ENCODE measurements at regions not wholly inside any gene's neighbourhood (a gene's known extent, or its start where the extent isn't known, plus 50 kb on each side); places are given as distances from the start of the nearest gene placed in this dataset.

DNA sequence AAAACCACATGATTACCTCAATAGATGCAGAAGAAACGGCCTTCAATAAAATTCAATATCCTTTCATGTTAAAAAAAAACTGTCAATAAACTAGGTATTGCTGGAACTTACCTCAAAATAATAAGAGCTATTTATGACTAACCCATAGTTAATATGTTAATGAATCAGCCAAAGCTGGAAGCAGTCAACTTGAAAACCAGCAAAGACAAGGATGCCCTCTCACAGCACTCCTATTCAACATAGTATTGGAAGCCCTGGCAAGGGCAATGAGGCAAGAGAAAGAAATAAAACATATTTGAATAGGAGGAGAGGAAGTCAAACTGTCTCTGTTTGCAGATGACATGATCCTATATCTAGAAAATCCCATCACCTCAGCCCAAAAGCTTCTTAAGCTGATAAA, 456.1 kb downstream of the OCA2 start:
- Histone ChIP-seq H3K9me3 (ENCODE audit: insufficient read depth, low read depth, low read length) (no peaks in the 10 kb centered on the region), H3K27ac (ENCODE audit: low read depth, low read length) (no peak overlapping the region), H3K4me2 (ENCODE audit: low read length) (no peak overlapping the region), H2AFZ (ENCODE audit: insufficient read depth, low read length, poor library complexity) (no peak overlapping the region), H3K36me3 (ENCODE audit: control insufficient read depth in 1 of 2, insufficient read depth in 2 of 2, low read length in 2 of 2) (no peaks in the 10 kb centered on the region), H4K8ac (ENCODE audit: low read depth, low read length) (no peak overlapping the region), H2AK5ac (ENCODE audit: low read length) (no peak overlapping the region), H3K14ac (ENCODE audit: low read length) (no peak overlapping the region), H2BK12ac (ENCODE audit: low read length) (no peak overlapping the region), H4K91ac (ENCODE audit: low read depth, low read length) (no peak overlapping the region), H2BK120ac (ENCODE audit: insufficient read depth, low read length, poor library complexity) (no peak overlapping the region), H3K4ac (ENCODE audit: low read depth, low read length) (no peak overlapping the region), H3K79me2 (ENCODE audit: control insufficient read depth, insufficient read depth, low read length, poor library complexity) (no peaks in the 10 kb centered on the region), H3K27me3 (ENCODE audit: insufficient read depth, low read length) (no peaks in the 10 kb centered on the region), H3K23ac (ENCODE audit: low read length) (no peak overlapping the region), H3K18ac (ENCODE audit: low read length) (no peak overlapping the region), H3K4me1 (ENCODE audit: control insufficient read depth in 1 of 2, insufficient read depth in 2 of 2, low read length in 2 of 2) (no peaks in the 10 kb centered on the region), H4K12ac (ENCODE audit: low read depth, low read length) (no peak overlapping the region), H2BK5ac (ENCODE audit: low read depth, low read length, poor library complexity) (no peak overlapping the region), H3K79me1 (ENCODE audit: low read length) (no peaks in the 10 kb centered on the region), H3K9ac (ENCODE audit: low read length) (no peak overlapping the region), H3K4me3 (ENCODE audit: low read depth, low read length) (no peak overlapping the region)
- no peak for DNase-seq
- WGBS (ENCODE audit: extremely low coverage, insufficient coverage, insufficient read length) = no CpG with 5 or more reads among the region's 1 CpG

- Histone ChIP-seq H4K12ac (ENCODE audit: low read depth, low read length) (no peak overlapping the region), H2BK12ac (ENCODE audit: low read length) (no peak overlapping the region), H3K23ac (ENCODE audit: low read length) (no peak overlapping the region), H4K91ac (ENCODE audit: low read depth, low read length) (no peak overlapping the region), H3K27ac (ENCODE audit: low read depth, low read length) (no peak overlapping the region), H3K36me3 (ENCODE audit: control insufficient read depth in 1 of 2, insufficient read depth in 2 of 2, low read length in 2 of 2) (no peaks in the 10 kb centered on the region), H3K4ac (ENCODE audit: low read depth, low read length) (no peak overlapping the region), H2BK120ac (ENCODE audit: insufficient read depth, low read length, poor library complexity) (no peak overlapping the region), H3K18ac (ENCODE audit: low read length) (no peak overlapping the region), H3K4me3 (ENCODE audit: low read depth, low read length) (no peak overlapping the region), H3K9me3 (ENCODE audit: insufficient read depth, low read depth, low read length) (no peaks in the 10 kb centered on the region), H3K79me1 (ENCODE audit: low read length) (no peaks in the 10 kb centered on the region), H3K4me1 (ENCODE audit: control insufficient read depth in 1 of 2, insufficient read depth in 2 of 2, low read length in 2 of 2) (no peaks in the 10 kb centered on the region), H3K9ac (ENCODE audit: low read length) (no peak overlapping the region), H3K27me3 (ENCODE audit: insufficient read depth, low read length) (no peaks in the 10 kb centered on the region), H2BK5ac (ENCODE audit: low read depth, low read length, poor library complexity) (no peak overlapping the region), H4K8ac (ENCODE audit: low read depth, low read length) (no peak overlapping the region), H3K79me2 (ENCODE audit: control insufficient read depth, insufficient read depth, low read length, poor library complexity) (no peaks in the 10 kb centered on the region), H3K4me2 (ENCODE audit: low read length) (no peak overlapping the region), H2AFZ (ENCODE audit: insufficient read depth, low read length, poor library complexity) (no peak overlapping the region), H3K14ac (ENCODE audit: low read length) (no peak overlapping the region), H2AK5ac (ENCODE audit: low read length) (no peak overlapping the region)
- DNase-seq = no peak
- WGBS (ENCODE audit: extremely low coverage, insufficient coverage, insufficient read length) = no CpG with 5 or more reads among the region's 9 CpGs
These were observed 459.5 kb downstream of the OCA2 start for GRCh38 chr15:27639595-27639994.

GRCh38 chr15:27638958-27639357, 460.2 kb downstream of the OCA2 start:
- Histone ChIP-seq H2AK5ac (ENCODE audit: low read length) (no peak overlapping the region), H3K27ac (ENCODE audit: low read depth, low read length) (no peak overlapping the region), H4K8ac (ENCODE audit: low read depth, low read length) (no peak overlapping the region), H3K9me3 (ENCODE audit: insufficient read depth, low read depth, low read length) (no peaks in the 10 kb centered on the region), H2BK120ac (ENCODE audit: insufficient read depth, low read length, poor library complexity) (no peak overlapping the region), H3K27me3 (ENCODE audit: insufficient read depth, low read length) (no peaks in the 10 kb centered on the region), H3K36me3 (ENCODE audit: control insufficient read depth in 1 of 2, insufficient read depth in 2 of 2, low read length in 2 of 2) (no peaks in the 10 kb centered on the region), H3K79me2 (ENCODE audit: control insufficient read depth, insufficient read depth, low read length, poor library complexity) (no peaks in the 10 kb centered on the region), H3K9ac (ENCODE audit: low read length) (no peak overlapping the region), H3K4ac (ENCODE audit: low read depth, low read length) (no peak overlapping the region), H3K18ac (ENCODE audit: low read length) (no peak overlapping the region), H2BK12ac (ENCODE audit: low read length) (no peak overlapping the region), H4K12ac (ENCODE audit: low read depth, low read length) (no peak overlapping the region), H3K4me3 (ENCODE audit: low read depth, low read length) (peak overlapping the region; percentile 20), H4K91ac (ENCODE audit: low read depth, low read length) (no peak overlapping the region), H3K14ac (ENCODE audit: low read length) (no peak overlapping the region), H3K79me1 (ENCODE audit: low read length) (no peaks in the 10 kb centered on the region), H2BK5ac (ENCODE audit: low read depth, low read length, poor library complexity) (no peak overlapping the region), H3K4me2 (ENCODE audit: low read length) (no peak overlapping the region), H2AFZ (ENCODE audit: insufficient read depth, low read length, poor library complexity) (no peak overlapping the region), H3K4me1 (ENCODE audit: control insufficient read depth in 1 of 2, insufficient read depth in 2 of 2, low read length in 2 of 2) (no peaks in the 10 kb centered on the region), H3K23ac (ENCODE audit: low read length) (no peak overlapping the region)
- WGBS (ENCODE audit: extremely low coverage, insufficient coverage, insufficient read length) = no CpG with 5 or more reads among the region's 14 CpGs
- DNase-seq = no peak

GRCh38 chr15:27635916-27636315, 463.2 kb downstream of the OCA2 start:
- H3K9ac ChIP-seq (ENCODE audit: low read length) = no peak overlapping the region
- no CpG with 5 or more reads among the region's 2 CpGs for WGBS (ENCODE audit: extremely low coverage, insufficient coverage, insufficient read length)
- no peak overlapping the region for H4K8ac ChIP-seq (ENCODE audit: low read depth, low read length)
- H2BK120ac ChIP-seq (ENCODE audit: insufficient read depth, low read length, poor library complexity) = no peak overlapping the region
- no peaks in the 10 kb centered on the region for H3K4me1 ChIP-seq (ENCODE audit: control insufficient read depth in 1 of 2, insufficient read depth in 2 of 2, low read length in 2 of 2)
- H3K14ac ChIP-seq (ENCODE audit: low read length) = no peak overlapping the region
- H2BK5ac ChIP-seq (ENCODE audit: low read depth, low read length, poor library complexity) = no peak overlapping the region
- no peak overlapping the region for H3K23ac ChIP-seq (ENCODE audit: low read length)
- no peak overlapping the region for H4K12ac ChIP-seq (ENCODE audit: low read depth, low read length)
- no peak overlapping the region for H3K18ac ChIP-seq (ENCODE audit: low read length)
- H3K36me3 ChIP-seq (ENCODE audit: control insufficient read depth in 1 of 2, insufficient read depth in 2 of 2, low read length in 2 of 2) = no peaks in the 10 kb centered on the region
- no peaks in the 10 kb centered on the region for H3K79me1 ChIP-seq (ENCODE audit: low read length)
- H3K27ac ChIP-seq (ENCODE audit: low read depth, low read length) = no peak overlapping the region
- no peak for DNase-seq
- no peak overlapping the region for H4K91ac ChIP-seq (ENCODE audit: low read depth, low read length)
- no peak overlapping the region for H2AK5ac ChIP-seq (ENCODE audit: low read length)
- no peak overlapping the region for H2BK12ac ChIP-seq (ENCODE audit: low read length)
- no peak overlapping the region for H3K4ac ChIP-seq (ENCODE audit: low read depth, low read length)
- no peak overlapping the region for H3K4me2 ChIP-seq (ENCODE audit: low read length)
- no peaks in the 10 kb centered on the region for H3K27me3 ChIP-seq (ENCODE audit: insufficient read depth, low read length)
- H3K9me3 ChIP-seq (ENCODE audit: insufficient read depth, low read depth, low read length) = no peaks in the 10 kb centered on the region
- no peaks in the 10 kb centered on the region for H3K79me2 ChIP-seq (ENCODE audit: control insufficient read depth, insufficient read depth, low read length, poor library complexity)
- no peak overlapping the region for H2AFZ ChIP-seq (ENCODE audit: insufficient read depth, low read length, poor library complexity)
- H3K4me3 ChIP-seq (ENCODE audit: low read depth, low read length) = no peak overlapping the region
